ENCODE measurements at regions not wholly inside any gene's neighbourhood (a gene's known extent, or its start where the extent isn't known, plus 50 kb on each side); places are given as distances from the start of the nearest gene placed in this dataset.

DNA sequence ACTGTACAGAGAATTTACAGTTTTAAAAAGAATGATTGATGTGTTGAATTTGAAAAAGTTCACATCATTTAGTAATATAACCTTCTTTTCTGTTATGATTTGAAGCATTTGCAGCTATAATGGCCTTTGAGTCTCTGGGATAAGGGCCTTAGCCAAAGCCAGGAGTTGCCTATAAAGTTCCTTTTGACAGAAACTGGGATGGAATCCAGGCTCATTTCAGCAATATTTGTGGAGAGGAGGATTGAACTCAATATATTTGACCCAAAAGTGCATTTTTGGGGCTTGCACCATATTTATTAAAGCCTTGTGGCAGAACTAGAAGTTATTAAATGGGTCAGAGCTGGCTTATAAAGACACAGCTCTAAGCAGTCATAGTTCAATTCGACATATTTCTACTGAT is 348.7 kb upstream of the EPHA3 start:
- DNase-seq (ENCODE audit: low read depth in 1 of 2, low spot score in 1 of 2) (no peak), FAIRE-seq (no peak), ATAC-seq (no peak)
- H3K4me2 ChIP-seq: no peak overlapping the region
- H3K4me3 ChIP-seq: no peak overlapping the region
- 0% methylated on average over 1 of the region's 1 CpG for WGBS (ENCODE audit: missing lambda C conversion rate)
- POLR2A ChIA-PET: no interaction called here
- no peaks in the 10 kb centered on the region for H3K4me1 ChIP-seq
- CTCF ChIA-PET: no interaction called here
- H3K27ac ChIP-seq: no peak overlapping the region
- TF ChIP-seq, protein P1, sequence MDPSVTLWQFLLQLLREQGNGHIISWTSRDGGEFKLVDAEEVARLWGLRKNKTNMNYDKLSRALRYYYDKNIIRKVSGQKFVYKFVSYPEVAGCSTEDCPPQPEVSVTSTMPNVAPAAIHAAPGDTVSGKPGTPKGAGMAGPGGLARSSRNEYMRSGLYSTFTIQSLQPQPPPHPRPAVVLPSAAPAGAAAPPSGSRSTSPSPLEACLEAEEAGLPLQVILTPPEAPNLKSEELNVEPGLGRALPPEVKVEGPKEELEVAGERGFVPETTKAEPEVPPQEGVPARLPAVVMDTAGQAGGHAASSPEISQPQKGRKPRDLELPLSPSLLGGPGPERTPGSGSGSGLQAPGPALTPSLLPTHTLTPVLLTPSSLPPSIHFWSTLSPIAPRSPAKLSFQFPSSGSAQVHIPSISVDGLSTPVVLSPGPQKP (IDR thresholded peaks at IDR 0.05; ENCODE audit: low read depth, low read length): no peak
- TF ChIP-seq MAFK (IDR thresholded peaks at IDR 0.05; ENCODE audit: partially characterized antibody) (no peak), ZSCAN20 (CRISPR knock-in tag; IDR thresholded peaks at IDR 0.05) (no peak), RCOR1 (IDR thresholded peaks at IDR 0.05; ENCODE audit: low read depth, low read length) (no peak), SMC3 (IDR thresholded peaks at IDR 0.05) (no peak), BCL3 (IDR thresholded peaks at IDR 0.05) (no peak), HDAC2 (IDR thresholded peaks at IDR 0.05) (no peak), HEYL (CRISPR knock-in tag; IDR thresholded peaks at IDR 0.05) (no peak), EHF (CRISPR knock-in tag; IDR thresholded peaks at IDR 0.05) (no peak), SREBF2 (IDR thresholded peaks at IDR 0.05) (no peak), NR3C1 (IDR thresholded peaks at IDR 0.05) (no peak), POLR2AphosphoS2 (conservative IDR thresholded peaks at IDR 0.05; ENCODE audit: low read length) (no peak), TP53 (CRISPR knock-in tag; IDR thresholded peaks at IDR 0.05) (no peak), ZNF302 (CRISPR knock-in tag; IDR thresholded peaks at IDR 0.05) (no peak), E2F6 (IDR thresholded peaks at IDR 0.05; ENCODE audit: borderline replicate concordance, low read depth) (no peak)
- TF ChIP-seq, protein P2, sequence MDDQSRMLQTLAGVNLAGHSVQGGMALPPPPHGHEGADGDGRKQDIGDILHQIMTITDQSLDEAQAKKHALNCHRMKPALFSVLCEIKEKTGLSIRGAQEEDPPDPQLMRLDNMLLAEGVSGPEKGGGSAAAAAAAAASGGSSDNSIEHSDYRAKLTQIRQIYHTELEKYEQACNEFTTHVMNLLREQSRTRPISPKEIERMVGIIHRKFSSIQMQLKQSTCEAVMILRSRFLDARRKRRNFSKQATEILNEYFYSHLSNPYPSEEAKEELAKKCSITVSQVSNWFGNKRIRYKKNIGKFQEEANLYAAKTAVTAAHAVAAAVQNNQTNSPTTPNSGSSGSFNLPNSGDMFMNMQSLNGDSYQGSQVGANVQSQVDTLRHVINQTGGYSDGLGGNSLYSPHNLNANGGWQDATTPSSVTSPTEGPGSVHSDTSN (IDR thresholded peaks at IDR 0.05): no peak
- TF ChIP-seq, protein P3, sequence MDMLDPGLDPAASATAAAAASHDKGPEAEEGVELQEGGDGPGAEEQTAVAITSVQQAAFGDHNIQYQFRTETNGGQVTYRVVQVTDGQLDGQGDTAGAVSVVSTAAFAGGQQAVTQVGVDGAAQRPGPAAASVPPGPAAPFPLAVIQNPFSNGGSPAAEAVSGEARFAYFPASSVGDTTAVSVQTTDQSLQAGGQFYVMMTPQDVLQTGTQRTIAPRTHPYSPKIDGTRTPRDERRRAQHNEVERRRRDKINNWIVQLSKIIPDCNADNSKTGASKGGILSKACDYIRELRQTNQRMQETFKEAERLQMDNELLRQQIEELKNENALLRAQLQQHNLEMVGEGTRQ (IDR thresholded peaks at IDR 0.05): no peak
- TF ChIP-seq, protein P4, sequence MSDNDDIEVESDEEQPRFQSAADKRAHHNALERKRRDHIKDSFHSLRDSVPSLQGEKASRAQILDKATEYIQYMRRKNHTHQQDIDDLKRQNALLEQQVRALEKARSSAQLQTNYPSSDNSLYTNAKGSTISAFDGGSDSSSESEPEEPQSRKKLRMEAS (IDR thresholded peaks at IDR 0.05): no peak
- no peaks in the 10 kb centered on the region for H3K9me3 ChIP-seq

GRCh38 chr3:88767746-88768145 is 339.7 kb upstream of the EPHA3 start:
- ATAC-seq (no peak), FAIRE-seq (no peak), DNase-seq (ENCODE audit: low read depth in 1 of 2, low spot score in 1 of 2) (no peak)
- no peak overlapping the region for H3K27ac ChIP-seq
- 0% methylated on average over 2 of the region's 2 CpGs for WGBS (ENCODE audit: missing lambda C conversion rate)
- ChIA-PET POLR2A (no interaction called here), CTCF (no interaction called here)
- H3K4me3 ChIP-seq: no peak overlapping the region
- no peak overlapping the region for H3K4me2 ChIP-seq
- no peaks in the 10 kb centered on the region for H3K9me3 ChIP-seq
- TF ChIP-seq NFE2L2 (conservative IDR thresholded peaks at IDR 0.05; ENCODE audit: low read length) (no peak), JUN (IDR thresholded peaks at IDR 0.05) (no peak), MAZ (IDR thresholded peaks at IDR 0.05; ENCODE audit: borderline replicate concordance, low read depth, low read length) (no peak), TFCP2L1 (CRISPR knock-in tag; IDR thresholded peaks at IDR 0.05) (no peak), EHF (CRISPR knock-in tag; IDR thresholded peaks at IDR 0.05) (no peak), RNF2 (IDR thresholded peaks at IDR 0.05; ENCODE audit: borderline replicate concordance, low read depth) (no peak)
- no peaks in the 10 kb centered on the region for H3K4me1 ChIP-seq
